Mesenchymal stem cell (in vitro differentiated cells and primary cell): ENCODE measurements at regions not wholly inside any gene's neighbourhood (a gene's known extent, or its start where the extent isn't known, plus 50 kb on each side); places are given as distances from the start of the nearest gene placed in this dataset.

Experiments used
- DNase-seq: peaks from one replicate; pipeline ENCODE4 v3.0.0-alpha.2; 2013
- H2AFZ ChIP-seq: one replicate; pipeline ENCODE4 v1.6.1; 2013; ENCODE audit warnings: low read depth, mild to moderate bottlenecking, control low read depth, inconsistent platforms, low read length, moderate library complexity
- H2AK5ac ChIP-seq: 2 replicates; pipeline ENCODE4 v1.6.1; 2013; ENCODE audit warnings: low read length, moderate library complexity, mild to moderate bottlenecking, inconsistent platforms; ENCODE audit not compliant: severe bottlenecking
- H2BK120ac ChIP-seq: one replicate; pipeline ENCODE4 v1.6.1; 2013; ENCODE audit warnings: low read depth, mild to moderate bottlenecking, inconsistent platforms, low read length, moderate library complexity
- H2BK12ac ChIP-seq, 2 experiments: one replicate each; pipeline ENCODE4 v1.6.1; 2013; ENCODE audit warnings: inconsistent platforms in 2 of 2, low read length in 2 of 2, mild to moderate bottlenecking in 2 of 2, moderate library complexity in 2 of 2, control low read depth in 1 of 2
- H2BK15ac ChIP-seq: one replicate; pipeline ENCODE4 v1.6.1; 2013; ENCODE audit warnings: mild to moderate bottlenecking, low read depth, inconsistent platforms; ENCODE audit not compliant: poor library complexity, severe bottlenecking
- H2BK5ac ChIP-seq: 2 replicates; pipeline ENCODE4 v1.6.1; 2013; ENCODE audit warnings: low read depth, mild to moderate bottlenecking, low read length, control low read depth, inconsistent platforms; ENCODE audit not compliant: poor library complexity, severe bottlenecking
- H3K14ac ChIP-seq, 2 experiments: one replicate each; pipeline ENCODE4 v1.6.1; 2013; ENCODE audit warnings: inconsistent platforms in 2 of 2, low read length in 2 of 2, control low read depth in 1 of 2, mild to moderate bottlenecking in 1 of 2, moderate library complexity in 1 of 2
- H3K18ac ChIP-seq, 2 experiments: one replicate each; pipeline ENCODE4 v1.6.1; 2013; ENCODE audit warnings: inconsistent platforms in 2 of 2, low read length in 2 of 2, control low read depth in 1 of 2, low read depth in 1 of 2, mild to moderate bottlenecking in 1 of 2
- H3K23ac ChIP-seq, 2 experiments: one replicate each; pipeline ENCODE4 v1.6.1; 2013; ENCODE audit warnings: inconsistent platforms in 2 of 2, low read length in 2 of 2, mild to moderate bottlenecking in 2 of 2, moderate library complexity in 2 of 2, control low read depth in 1 of 2
- H3K27ac ChIP-seq: 2 replicates; pipeline ENCODE4 v1.5.1; 2013; ENCODE audit warnings: mild to moderate bottlenecking, moderate library complexity, low read length, control low read depth, inconsistent platforms; ENCODE audit not compliant: poor library complexity, severe bottlenecking
- H3K27me3 ChIP-seq, 2 experiments: 2 replicates each; pipeline versions ENCODE4 v1.6.1 to v1.7.0; 2013; ENCODE audit warnings: low read length in 2 of 2, mild to moderate bottlenecking in 2 of 2, moderate library complexity in 2 of 2, control low read depth in 1 of 2, inconsistent platforms in 1 of 2; ENCODE audit not compliant: control insufficient read depth in 1 of 2, insufficient read depth in 1 of 2
- H3K36me3 ChIP-seq, 2 experiments: 2 replicates each; pipeline versions ENCODE4 v1.6.1 to v1.7.0; 2013; ENCODE audit warnings: low read length in 2 of 2, control low read depth in 1 of 2, inconsistent platforms in 1 of 2, low read depth in 1 of 2, mild to moderate bottlenecking in 1 of 2; ENCODE audit not compliant: insufficient read depth in 2 of 2, control insufficient read depth in 1 of 2
- H3K4ac ChIP-seq, 2 experiments: one replicate each; pipeline ENCODE4 v1.6.1; 2013; ENCODE audit warnings: inconsistent platforms in 2 of 2, low read length in 2 of 2, mild to moderate bottlenecking in 2 of 2, moderate library complexity in 2 of 2, control low read depth in 1 of 2, low read depth in 1 of 2
- H3K4me1 ChIP-seq: 2 replicates; pipeline ENCODE4 v1.6.1; 2013; ENCODE audit warnings: low read depth, low read length, control low read depth; ENCODE audit not compliant: control insufficient read depth, insufficient read depth
- H3K4me2 ChIP-seq: 2 replicates; pipeline ENCODE4 v1.6.1; 2013; ENCODE audit warnings: low read length, mild to moderate bottlenecking, inconsistent platforms; ENCODE audit not compliant: poor library complexity, severe bottlenecking
- H3K4me3 ChIP-seq, 2 experiments: 2 replicates each; pipeline versions ENCODE4 v1.5.1 to v1.7.0; 2013; ENCODE audit warnings: low read length in 2 of 2, mild to moderate bottlenecking in 2 of 2, control low read depth in 1 of 2, low read depth in 1 of 2; ENCODE audit not compliant: insufficient read depth in 1 of 2
- H3K79me1 ChIP-seq: replicated peaks from 2 replicates; pipeline ENCODE4 v1.6.1; 2013; ENCODE audit warnings: mild to moderate bottlenecking, control low read depth, low read length, inconsistent platforms; ENCODE audit not compliant: poor library complexity, severe bottlenecking
- H3K9ac ChIP-seq: 2 replicates; pipeline ENCODE4 v1.7.0; 2013; ENCODE audit warnings: mild to moderate bottlenecking, low read length, moderate library complexity
- H3K9me3 ChIP-seq: 2 replicates; pipeline ENCODE4 v1.7.0; 2013; ENCODE audit warnings: mild to moderate bottlenecking, low read length; ENCODE audit not compliant: control insufficient read depth
- H4K8ac ChIP-seq: one replicate; pipeline ENCODE4 v1.6.1; 2013; ENCODE audit warnings: inconsistent platforms, mild to moderate bottlenecking, low read length, moderate library complexity
- H4K91ac ChIP-seq: one replicate; pipeline ENCODE4 v1.6.1; 2013; ENCODE audit warnings: mild to moderate bottlenecking, low read length, inconsistent platforms
- WGBS: methylation state at CpG from one replicate; pipeline ENCODE4 v1.1.7; 2013; ENCODE audit warnings: mixed read lengths; 5-methylcytosine and 5-hydroxymethylcytosine counted together

DNA sequence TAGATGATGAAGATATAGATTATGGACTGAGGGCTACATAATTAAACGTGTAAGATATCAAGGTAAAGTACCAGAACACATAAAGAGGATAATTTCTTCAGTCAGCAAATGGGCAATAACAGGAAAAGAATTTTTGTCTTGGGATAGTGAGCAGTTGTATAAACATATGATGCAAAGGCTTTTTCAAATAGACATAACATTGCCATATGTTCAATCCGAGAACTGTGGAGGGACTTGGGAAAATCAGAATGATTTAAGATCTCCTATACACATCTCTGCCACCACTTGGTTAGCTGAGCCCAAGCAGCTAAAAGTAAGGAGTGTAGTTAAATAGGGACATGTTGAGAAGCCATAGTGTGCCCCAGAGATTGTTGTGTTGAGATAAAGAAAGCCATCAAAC is 287.6 kb upstream of the ZNF521 start:
- H4K8ac ChIP-seq = no peak overlapping the region
- no peak overlapping the region for H2AK5ac ChIP-seq
- no peak overlapping the region for H3K27ac ChIP-seq
- no peak overlapping the region for H3K9ac ChIP-seq
- H2AFZ ChIP-seq = no peak overlapping the region
- no peak overlapping the region for H3K4ac ChIP-seq
- no peak overlapping the region for H3K14ac ChIP-seq
- no peak overlapping the region for H2BK15ac ChIP-seq
- no peaks in the 10 kb centered on the region for H3K27me3 ChIP-seq
- H2BK120ac ChIP-seq = no peak overlapping the region
- no peaks in the 10 kb centered on the region for H3K36me3 ChIP-seq
- no peaks in the 10 kb centered on the region for H3K9me3 ChIP-seq
- WGBS = 78% methylated on average over 1 of the region's 2 CpGs
- H3K23ac ChIP-seq = no peak overlapping the region
- H3K4me3 ChIP-seq = no peak overlapping the region
- H3K18ac ChIP-seq = no peak overlapping the region
- H4K91ac ChIP-seq = no peak overlapping the region
- H2BK5ac ChIP-seq = no peak overlapping the region
- no peaks in the 10 kb centered on the region for H3K79me1 ChIP-seq
- DNase-seq = peak; percentile 8
- H3K4me2 ChIP-seq = no peak overlapping the region
- no peaks in the 10 kb centered on the region for H3K4me1 ChIP-seq
- H2BK12ac ChIP-seq = no peak overlapping the region

DNA sequence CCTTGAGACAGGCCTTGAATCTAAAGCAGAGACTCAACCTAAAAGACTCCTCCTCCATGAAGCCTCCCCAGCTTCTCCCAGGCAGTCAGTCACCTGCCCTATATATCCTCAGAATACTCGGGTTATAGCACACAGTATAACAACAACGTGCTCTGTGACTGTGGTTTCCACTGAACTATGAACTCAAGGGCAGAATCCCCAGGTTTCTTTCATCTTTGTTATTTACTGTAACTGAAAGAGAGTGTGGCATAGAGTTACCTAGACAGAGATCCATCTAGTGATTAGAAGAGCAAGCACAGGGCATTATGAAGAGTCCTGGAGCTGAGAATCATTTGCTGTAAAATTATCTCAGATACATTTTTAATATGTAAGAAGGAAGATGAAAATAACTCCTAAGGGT is 281.6 kb upstream of the ZNF521 start:
- H2AFZ ChIP-seq = no peak overlapping the region
- H4K91ac ChIP-seq = no peak overlapping the region
- no peak overlapping the region for H3K14ac ChIP-seq
- no peaks in the 10 kb centered on the region for H3K4me1 ChIP-seq
- no peak overlapping the region for H2AK5ac ChIP-seq
- H3K4me3 ChIP-seq = no peak overlapping the region
- no peak overlapping the region for H3K4me2 ChIP-seq
- H3K79me1 ChIP-seq = no peaks in the 10 kb centered on the region
- no peak for DNase-seq
- H2BK5ac ChIP-seq = no peak overlapping the region
- H3K27ac ChIP-seq = no peak overlapping the region
- H4K8ac ChIP-seq = no peak overlapping the region
- H2BK12ac ChIP-seq = no peak overlapping the region
- no peaks in the 10 kb centered on the region for H3K9me3 ChIP-seq
- H3K23ac ChIP-seq = no peak overlapping the region
- H3K18ac ChIP-seq = no peak overlapping the region
- H3K9ac ChIP-seq = no peak overlapping the region
- H2BK15ac ChIP-seq = no peak overlapping the region
- WGBS = 83% methylated on average over 2 of the region's 2 CpGs
- H3K27me3 ChIP-seq = no peaks in the 10 kb centered on the region
- H3K36me3 ChIP-seq = no peaks in the 10 kb centered on the region
- H3K4ac ChIP-seq = no peak overlapping the region
- H2BK120ac ChIP-seq = no peak overlapping the region

DNA sequence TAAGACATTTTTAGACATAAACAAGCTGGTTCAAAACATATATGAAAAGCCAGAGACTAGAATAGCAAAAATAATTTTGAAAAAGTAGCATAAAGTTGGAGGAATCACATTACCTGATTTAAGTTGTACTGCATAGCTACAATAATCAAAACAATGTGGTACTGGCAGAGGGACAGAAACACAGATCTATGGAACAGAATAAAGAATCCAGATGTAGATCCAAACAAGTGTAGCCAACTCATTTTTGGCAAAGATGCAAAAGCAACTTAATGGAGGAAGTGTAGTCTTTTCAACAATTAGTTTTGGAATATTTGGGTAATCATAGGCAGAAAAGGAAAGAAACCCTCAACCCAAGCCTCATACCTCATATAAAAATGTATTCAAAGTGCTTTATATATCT is 278.7 kb upstream of the ZNF521 start:
- Histone ChIP-seq H3K18ac (no peak overlapping the region), H2BK12ac (no peak overlapping the region), H3K23ac (no peak overlapping the region), H2AFZ (no peak overlapping the region), H3K4me3 (no peak overlapping the region), H3K27me3 (no peaks in the 10 kb centered on the region), H3K36me3 (no peaks in the 10 kb centered on the region), H3K9me3 (peaks cover 16% of the 10 kb centered on the region), H2BK120ac (no peak overlapping the region), H2BK5ac (no peak overlapping the region), H3K14ac (no peak overlapping the region), H3K9ac (no peak overlapping the region), H3K27ac (no peak overlapping the region), H4K91ac (no peak overlapping the region), H4K8ac (no peak overlapping the region), H3K79me1 (no peaks in the 10 kb centered on the region), H2BK15ac (no peak overlapping the region), H3K4ac (no peak overlapping the region), H3K4me2 (no peak overlapping the region), H3K4me1 (no peaks in the 10 kb centered on the region), H2AK5ac (no peak overlapping the region)
- no peak for DNase-seq

DNA sequence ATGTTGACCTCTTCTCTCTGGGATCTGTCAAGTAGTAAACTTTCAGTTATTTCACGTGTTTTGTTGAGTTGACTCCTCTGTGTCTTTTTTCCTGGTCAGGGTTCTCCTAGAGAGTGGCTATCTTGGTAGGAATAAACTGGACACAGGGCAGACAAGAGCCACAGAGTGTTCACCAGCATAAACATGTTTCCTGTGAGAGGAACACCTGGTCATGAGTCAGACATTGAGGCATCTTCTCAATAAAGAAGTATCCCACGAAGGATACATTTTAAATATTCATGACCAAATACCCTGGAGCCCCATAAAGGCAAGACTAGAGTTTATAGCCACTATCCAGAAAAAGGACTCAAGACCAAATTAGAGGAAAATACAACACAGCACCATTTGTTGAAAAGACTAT is 269.7 kb upstream of the ZNF521 start:
- no peak overlapping the region for H2BK120ac ChIP-seq
- no peaks in the 10 kb centered on the region for H3K36me3 ChIP-seq
- H2AK5ac ChIP-seq = no peak overlapping the region
- peaks cover 24% of the 10 kb centered on the region for H3K9me3 ChIP-seq
- no peak for DNase-seq
- no peak overlapping the region for H2BK15ac ChIP-seq
- H4K8ac ChIP-seq = no peak overlapping the region
- H3K4ac ChIP-seq = no peak overlapping the region
- no peak overlapping the region for H3K23ac ChIP-seq
- H3K4me3 ChIP-seq = no peak overlapping the region
- no peak overlapping the region for H3K18ac ChIP-seq
- WGBS = 74% methylated on average over 2 of the region's 2 CpGs
- H2BK12ac ChIP-seq = no peak overlapping the region
- no peaks in the 10 kb centered on the region for H3K4me1 ChIP-seq
- H3K14ac ChIP-seq = no peak overlapping the region
- no peak overlapping the region for H2AFZ ChIP-seq
- H3K9ac ChIP-seq = no peak overlapping the region
- H3K27me3 ChIP-seq = no peaks in the 10 kb centered on the region
- no peaks in the 10 kb centered on the region for H3K79me1 ChIP-seq
- H3K27ac ChIP-seq = no peak overlapping the region
- H2BK5ac ChIP-seq = no peak overlapping the region
- H4K91ac ChIP-seq = no peak overlapping the region
- no peak overlapping the region for H3K4me2 ChIP-seq
